WTC11 (cell line): ENCODE measurements at regions not wholly inside any gene's neighbourhood (a gene's known extent, or its start where the extent isn't known, plus 50 kb on each side); places are given as distances from the start of the nearest gene placed in this dataset.

Source experiments
- ATAC-seq: fragments of 200-7000 bp; cut with Tn5 transposase; 2 replicates; pipeline ENCODE4 v1.10.0; 2021; ENCODE audit warnings: mild to moderate bottlenecking, moderate library complexity
- CTCF ChIA-PET: fragments of 300-600 bp; sonication (Branson Sonifier 250); formaldehyde crosslinking; loops from one replicate; lab custom pipeline; 2021; ENCODE audit warnings: antibody characterized with exemption; lab: Charles Lee
- POLR2A ChIA-PET: fragments of 350-600 bp; sonication (Branson Sonifier 250); formaldehyde crosslinking; loops from one replicate; lab custom pipeline; 2021; ENCODE audit warnings: antibody characterized with exemption; lab: Charles Lee
- DNase-seq: peaks from one replicate; pipeline ENCODE4 v3.0.0; 2021; ENCODE audit warnings: low spot score
- H3K27ac Mint-ChIP-seq: 2 replicates; pipeline ENCODE4 v1.8.0; 2021; ENCODE audit warnings: mixed read lengths
- H3K27me3 Mint-ChIP-seq: 2 replicates; pipeline ENCODE4 v1.8.0; 2021; ENCODE audit warnings: low read depth, mild to moderate bottlenecking, moderate library complexity, mixed read lengths
- H3K36me3 Mint-ChIP-seq: 2 replicates; pipeline ENCODE4 v1.8.0; 2021; ENCODE audit warnings: mixed read lengths
- H3K4me1 Mint-ChIP-seq: 2 replicates; pipeline ENCODE4 v1.8.0; 2022; ENCODE audit warnings: mixed read lengths
- H3K4me3 Mint-ChIP-seq: 2 replicates; pipeline ENCODE4 v1.8.0; 2021; ENCODE audit warnings: mild to moderate bottlenecking, moderate library complexity, mixed read lengths
- H3K9me3 Mint-ChIP-seq: 2 replicates; pipeline ENCODE4 v1.8.0; 2021; ENCODE audit warnings: mixed read lengths
- CREM ChIP-seq: sonication (generic); formaldehyde crosslinking; IDR thresholded peaks from 2 replicates; pipeline ENCODE4 v1.8.1; 2022; ENCODE audit warnings: mild to moderate bottlenecking, missing genetic modification reagents, moderate library complexity
- ERG ChIP-seq: fragments of 250-450 bp; sonication (Bioruptor Pico); IDR thresholded peaks from 2 replicates; pipeline ENCODE4 v1.8.0; 2021; ENCODE audit warnings: mild to moderate bottlenecking
- FOXK1 ChIP-seq: sonication (generic); formaldehyde crosslinking; IDR thresholded peaks from 2 replicates; pipeline ENCODE4 v1.8.0; 2022; ENCODE audit warnings: mild to moderate bottlenecking, moderate library complexity, missing genetic modification reagents
- FOXP1 ChIP-seq: sonication (generic); formaldehyde crosslinking; IDR thresholded peaks from 2 replicates; pipeline ENCODE4 v1.8.0; 2022; ENCODE audit warnings: missing genetic modification reagents, mild to moderate bottlenecking, moderate library complexity, borderline replicate concordance
- HMGA2 ChIP-seq: fragments of 250-450 bp; sonication (Bioruptor Pico); IDR thresholded peaks from 2 replicates; pipeline ENCODE4 v1.4.0; 2021; ENCODE audit warnings: mild to moderate bottlenecking, moderate library complexity
- IRF1 ChIP-seq: sonication (generic); formaldehyde crosslinking; IDR thresholded peaks from 2 replicates; pipeline ENCODE4 v1.8.0; 2023; ENCODE audit warnings: missing genetic modification reagents
- JAZF1 ChIP-seq: fragments of 250-450 bp; sonication (Bioruptor Pico); IDR thresholded peaks from 2 replicates; pipeline ENCODE4 v1.9.0; 2021; ENCODE audit warnings: moderate library complexity, mild to moderate bottlenecking, inconsistent platforms
- JUN ChIP-seq: sonication (generic); formaldehyde crosslinking; IDR thresholded peaks from 2 replicates; pipeline ENCODE4 v1.8.0; 2023; ENCODE audit warnings: mild to moderate bottlenecking, missing genetic modification reagents
- SOX15 ChIP-seq: fragments of 250-450 bp; sonication (Bioruptor Pico); IDR thresholded peaks from 2 replicates; pipeline ENCODE4 v1.9.0; 2021; ENCODE audit warnings: mild to moderate bottlenecking
- TCF7 ChIP-seq: sonication (generic); formaldehyde crosslinking; IDR thresholded peaks from 2 replicates; pipeline ENCODE4 v1.8.0; 2022; ENCODE audit warnings: mild to moderate bottlenecking, low read depth, missing genetic modification reagents, moderate library complexity
- ZNF138 ChIP-seq: sonication (generic); formaldehyde crosslinking; conservative IDR thresholded peaks from 2 replicates; pipeline ENCODE4 v1.8.1; 2022; ENCODE audit warnings: mild to moderate bottlenecking, moderate library complexity, missing genetic modification reagents
- ZNF532 ChIP-seq: fragments of 250-450 bp; sonication (Bioruptor Pico); IDR thresholded peaks from 2 replicates; pipeline ENCODE4 v1.9.0; 2021; ENCODE audit warnings: mild to moderate bottlenecking, borderline replicate concordance
- TF ChIP-seq, protein P1 (sequence below): sonication (generic); formaldehyde crosslinking; conservative IDR thresholded peaks from 2 replicates; pipeline ENCODE4 v1.8.1; 2022; ENCODE audit warnings: mild to moderate bottlenecking, missing genetic modification reagents
- TF ChIP-seq, protein P2 (sequence below): fragments of 200-600 bp; IDR thresholded peaks from 2 replicates; pipeline ENCODE4 v1.8.0; 2022; ENCODE audit warnings: antibody characterized with exemption
- TF ChIP-seq, protein P3 (sequence below): sonication (generic); formaldehyde crosslinking; IDR thresholded peaks from 2 replicates; pipeline ENCODE4 v1.8.0; 2022; ENCODE audit warnings: mild to moderate bottlenecking, missing genetic modification reagents
- TF ChIP-seq, protein P4 (sequence below): fragments of 250-450 bp; sonication (Bioruptor Pico); IDR thresholded peaks from 2 replicates; pipeline ENCODE4 v1.9.0; 2021; ENCODE audit warnings: moderate library complexity, mild to moderate bottlenecking, inconsistent platforms, borderline replicate concordance
- TF ChIP-seq, protein P5 (sequence below): sonication (generic); formaldehyde crosslinking; conservative IDR thresholded peaks from 2 replicates; pipeline ENCODE4 v1.8.1; 2023; ENCODE audit warnings: mild to moderate bottlenecking, low read depth, missing genetic modification reagents, moderate library complexity

- no peak for ATAC-seq
- POLR2A ChIA-PET: no interaction called here
- no peaks in the 10 kb centered on the region; the same call in 1 of the 2 replicates for H3K27me3 Mint-ChIP-seq
- H3K27ac Mint-ChIP-seq: no peak overlapping the region
- peaks cover 3% of the 10 kb centered on the region for H3K9me3 Mint-ChIP-seq
- DNase-seq: no peak
- H3K4me1 Mint-ChIP-seq: peaks cover 16% of the 10 kb centered on the region
- TF ChIP-seq, protein P1, sequence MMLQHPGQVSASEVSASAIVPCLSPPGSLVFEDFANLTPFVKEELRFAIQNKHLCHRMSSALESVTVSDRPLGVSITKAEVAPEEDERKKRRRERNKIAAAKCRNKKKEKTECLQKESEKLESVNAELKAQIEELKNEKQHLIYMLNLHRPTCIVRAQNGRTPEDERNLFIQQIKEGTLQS (CRISPR knock-in tag): no peak
- TF ChIP-seq, protein P2, sequence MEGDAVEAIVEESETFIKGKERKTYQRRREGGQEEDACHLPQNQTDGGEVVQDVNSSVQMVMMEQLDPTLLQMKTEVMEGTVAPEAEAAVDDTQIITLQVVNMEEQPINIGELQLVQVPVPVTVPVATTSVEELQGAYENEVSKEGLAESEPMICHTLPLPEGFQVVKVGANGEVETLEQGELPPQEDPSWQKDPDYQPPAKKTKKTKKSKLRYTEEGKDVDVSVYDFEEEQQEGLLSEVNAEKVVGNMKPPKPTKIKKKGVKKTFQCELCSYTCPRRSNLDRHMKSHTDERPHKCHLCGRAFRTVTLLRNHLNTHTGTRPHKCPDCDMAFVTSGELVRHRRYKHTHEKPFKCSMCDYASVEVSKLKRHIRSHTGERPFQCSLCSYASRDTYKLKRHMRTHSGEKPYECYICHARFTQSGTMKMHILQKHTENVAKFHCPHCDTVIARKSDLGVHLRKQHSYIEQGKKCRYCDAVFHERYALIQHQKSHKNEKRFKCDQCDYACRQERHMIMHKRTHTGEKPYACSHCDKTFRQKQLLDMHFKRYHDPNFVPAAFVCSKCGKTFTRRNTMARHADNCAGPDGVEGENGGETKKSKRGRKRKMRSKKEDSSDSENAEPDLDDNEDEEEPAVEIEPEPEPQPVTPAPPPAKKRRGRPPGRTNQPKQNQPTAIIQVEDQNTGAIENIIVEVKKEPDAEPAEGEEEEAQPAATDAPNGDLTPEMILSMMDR: no peak
- TF ChIP-seq CREM: no peak
- TF ChIP-seq FOXP1 (CRISPR knock-in tag): no peak
- TF ChIP-seq, protein P3, sequence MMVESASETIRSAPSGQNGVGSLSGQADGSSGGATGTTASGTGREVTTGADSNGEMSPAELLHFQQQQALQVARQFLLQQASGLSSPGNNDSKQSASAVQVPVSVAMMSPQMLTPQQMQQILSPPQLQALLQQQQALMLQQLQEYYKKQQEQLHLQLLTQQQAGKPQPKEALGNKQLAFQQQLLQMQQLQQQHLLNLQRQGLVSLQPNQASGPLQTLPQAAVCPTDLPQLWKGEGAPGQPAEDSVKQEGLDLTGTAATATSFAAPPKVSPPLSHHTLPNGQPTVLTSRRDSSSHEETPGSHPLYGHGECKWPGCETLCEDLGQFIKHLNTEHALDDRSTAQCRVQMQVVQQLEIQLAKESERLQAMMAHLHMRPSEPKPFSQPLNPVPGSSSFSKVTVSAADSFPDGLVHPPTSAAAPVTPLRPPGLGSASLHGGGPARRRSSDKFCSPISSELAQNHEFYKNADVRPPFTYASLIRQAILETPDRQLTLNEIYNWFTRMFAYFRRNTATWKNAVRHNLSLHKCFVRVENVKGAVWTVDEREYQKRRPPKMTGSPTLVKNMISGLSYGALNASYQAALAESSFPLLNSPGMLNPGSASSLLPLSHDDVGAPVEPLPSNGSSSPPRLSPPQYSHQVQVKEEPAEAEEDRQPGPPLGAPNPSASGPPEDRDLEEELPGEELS (CRISPR knock-in tag): no peak
- no peak for TF ChIP-seq SOX15 (CRISPR knock-in tag)
- TF ChIP-seq TCF7: no peak
- TF ChIP-seq, protein P4, sequence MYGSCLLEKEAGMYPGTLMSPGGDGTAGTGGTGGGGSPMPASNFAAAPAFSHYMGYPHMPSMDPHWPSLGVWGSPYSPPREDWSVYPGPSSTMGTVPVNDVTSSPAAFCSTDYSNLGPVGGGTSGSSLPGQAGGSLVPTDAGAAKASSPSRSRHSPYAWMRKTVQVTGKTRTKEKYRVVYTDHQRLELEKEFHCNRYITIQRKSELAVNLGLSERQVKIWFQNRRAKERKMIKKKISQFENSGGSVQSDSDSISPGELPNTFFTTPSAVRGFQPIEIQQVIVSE (CRISPR knock-in tag): no peak
- TF ChIP-seq, protein P5, sequence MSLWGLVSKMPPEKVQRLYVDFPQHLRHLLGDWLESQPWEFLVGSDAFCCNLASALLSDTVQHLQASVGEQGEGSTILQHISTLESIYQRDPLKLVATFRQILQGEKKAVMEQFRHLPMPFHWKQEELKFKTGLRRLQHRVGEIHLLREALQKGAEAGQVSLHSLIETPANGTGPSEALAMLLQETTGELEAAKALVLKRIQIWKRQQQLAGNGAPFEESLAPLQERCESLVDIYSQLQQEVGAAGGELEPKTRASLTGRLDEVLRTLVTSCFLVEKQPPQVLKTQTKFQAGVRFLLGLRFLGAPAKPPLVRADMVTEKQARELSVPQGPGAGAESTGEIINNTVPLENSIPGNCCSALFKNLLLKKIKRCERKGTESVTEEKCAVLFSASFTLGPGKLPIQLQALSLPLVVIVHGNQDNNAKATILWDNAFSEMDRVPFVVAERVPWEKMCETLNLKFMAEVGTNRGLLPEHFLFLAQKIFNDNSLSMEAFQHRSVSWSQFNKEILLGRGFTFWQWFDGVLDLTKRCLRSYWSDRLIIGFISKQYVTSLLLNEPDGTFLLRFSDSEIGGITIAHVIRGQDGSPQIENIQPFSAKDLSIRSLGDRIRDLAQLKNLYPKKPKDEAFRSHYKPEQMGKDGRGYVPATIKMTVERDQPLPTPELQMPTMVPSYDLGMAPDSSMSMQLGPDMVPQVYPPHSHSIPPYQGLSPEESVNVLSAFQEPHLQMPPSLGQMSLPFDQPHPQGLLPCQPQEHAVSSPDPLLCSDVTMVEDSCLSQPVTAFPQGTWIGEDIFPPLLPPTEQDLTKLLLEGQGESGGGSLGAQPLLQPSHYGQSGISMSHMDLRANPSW (CRISPR knock-in tag): no peak
- no peak for TF ChIP-seq IRF1 (CRISPR knock-in tag)
- CTCF ChIA-PET: no interaction called here
- H3K36me3 Mint-ChIP-seq: no peaks in the 10 kb centered on the region
- H3K4me3 Mint-ChIP-seq: no peak overlapping the region
Observed at GRCh38 chr10:121332353-121332752, 265.9 kb downstream of the FGFR2 start.

DNA sequence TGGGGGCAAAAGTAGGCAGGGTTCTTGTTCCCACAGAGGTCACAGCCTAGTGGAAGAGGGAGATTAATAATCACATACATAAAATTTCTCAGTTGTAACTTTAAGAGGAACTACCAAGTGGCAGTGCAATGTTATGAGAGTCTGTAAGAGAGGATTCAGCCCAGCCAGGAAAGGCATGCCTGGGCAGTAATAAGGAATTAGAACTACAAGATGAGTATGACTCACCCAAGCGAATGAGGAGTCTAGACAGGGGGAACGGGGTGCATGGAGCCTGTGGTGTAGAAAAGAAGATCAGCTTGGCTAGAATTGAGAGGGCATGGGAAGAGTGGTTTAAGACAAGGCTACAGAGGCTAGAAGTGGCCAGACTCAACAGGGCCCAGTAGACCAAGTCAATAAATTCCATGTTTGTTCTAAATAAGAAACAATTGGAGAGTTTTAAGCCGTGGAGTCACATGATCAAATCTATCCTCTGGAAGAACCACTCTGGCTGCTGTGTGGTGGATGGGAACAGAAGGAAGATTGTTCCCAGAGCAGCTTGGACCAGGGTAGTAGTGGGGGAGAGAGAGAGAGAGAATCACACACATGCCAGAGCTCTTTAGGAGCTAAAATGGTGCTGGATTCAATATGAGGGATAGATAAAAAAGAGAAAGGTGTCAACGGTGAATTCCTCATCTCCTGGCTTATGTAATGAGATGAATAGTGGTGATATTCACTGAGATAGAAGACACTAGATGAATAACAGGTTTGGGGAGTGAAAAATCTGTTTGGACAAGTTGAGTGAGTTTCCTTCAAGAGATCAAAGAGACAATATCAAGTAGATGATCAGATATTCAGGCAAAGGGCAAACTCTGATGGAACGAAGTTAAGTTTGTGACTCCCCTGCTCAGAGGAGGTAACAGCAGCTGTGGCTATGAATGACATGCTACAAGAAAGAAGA, 265.1 kb downstream of the FGFR2 start:
- Mint-ChIP-seq H3K36me3 (no peaks in the 10 kb centered on the region), H3K4me1 (peaks cover 23% of the 10 kb centered on the region), H3K27ac (no peak overlapping the region), H3K4me3 (no peak overlapping the region), H3K9me3 (no peaks in the 10 kb centered on the region), H3K27me3 (no peaks in the 10 kb centered on the region; the same call in 1 of the 2 replicates)
- CTCF ChIA-PET: no interaction called here
- DNase-seq: no peak
- POLR2A ChIA-PET: no interaction called here
- no peak for ATAC-seq
- no peak for TF ChIP-seq SOX15 (CRISPR knock-in tag)
- no peak for TF ChIP-seq JAZF1 (CRISPR knock-in tag)
- no peak for TF ChIP-seq ZNF532
- TF ChIP-seq ERG (CRISPR knock-in tag): no peak
- no peak for TF ChIP-seq ZNF138 (CRISPR knock-in tag)
- no peak for TF ChIP-seq FOXK1 (CRISPR knock-in tag)
- TF ChIP-seq, protein P4 (CRISPR knock-in tag): no peak
- TF ChIP-seq JUN (CRISPR knock-in tag): no peak
- TF ChIP-seq HMGA2: no peak
